ENCODE measurements at regions not wholly inside any gene's neighbourhood (a gene's known extent, or its start where the extent isn't known, plus 50 kb on each side); places are given as distances from the start of the nearest gene placed in this dataset.

DNA sequence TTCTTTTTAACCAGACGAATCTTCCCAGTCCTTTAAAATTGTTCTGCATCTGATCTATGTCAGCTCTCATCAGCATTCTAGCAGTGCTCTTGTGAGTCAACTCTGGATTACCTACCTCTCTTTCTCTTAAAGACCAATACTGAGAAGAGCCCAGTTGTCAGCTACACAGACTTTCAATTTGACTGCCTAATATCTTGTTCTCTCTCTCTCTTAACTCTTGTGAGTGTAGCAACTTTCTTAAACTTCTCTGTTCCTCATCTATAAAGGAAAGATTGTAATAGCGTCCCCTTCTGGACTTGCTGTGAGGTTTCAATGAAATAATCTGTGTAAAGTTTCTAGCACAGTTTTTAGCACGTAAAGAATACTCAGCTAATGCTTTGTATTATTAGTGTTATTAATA lies 499.3 kb upstream of the ADAMTS5 start:
- Histone ChIP-seq H3K36me3 (no peaks in the 10 kb centered on the region), H3K4me3 (no peak overlapping the region), H3K27me3 (no peaks in the 10 kb centered on the region), H3K4me1 (ENCODE audit: insufficient read depth) (no peaks in the 10 kb centered on the region), H3K27ac (no peak overlapping the region), H3K9me3 (no peaks in the 10 kb centered on the region)
- TF ChIP-seq POLR2A (IDR thresholded peaks at IDR 0.05) = no peak
- intact Hi-C loops (cut with DNase I) = no loop called here
- 72 to 83% (median 82%) methylated on average over 3 of the region's 3 CpGs for WGBS, 3 donors
- no peak for DNase-seq

- no peaks in the 10 kb centered on the region for H3K27me3 ChIP-seq
- no peaks in the 10 kb centered on the region for H3K9me3 ChIP-seq
- TF ChIP-seq EP300 (IDR thresholded peaks at IDR 0.05) (no peak), POLR2A (IDR thresholded peaks at IDR 0.05) (no peak)
- TF ChIP-seq, protein P1, sequence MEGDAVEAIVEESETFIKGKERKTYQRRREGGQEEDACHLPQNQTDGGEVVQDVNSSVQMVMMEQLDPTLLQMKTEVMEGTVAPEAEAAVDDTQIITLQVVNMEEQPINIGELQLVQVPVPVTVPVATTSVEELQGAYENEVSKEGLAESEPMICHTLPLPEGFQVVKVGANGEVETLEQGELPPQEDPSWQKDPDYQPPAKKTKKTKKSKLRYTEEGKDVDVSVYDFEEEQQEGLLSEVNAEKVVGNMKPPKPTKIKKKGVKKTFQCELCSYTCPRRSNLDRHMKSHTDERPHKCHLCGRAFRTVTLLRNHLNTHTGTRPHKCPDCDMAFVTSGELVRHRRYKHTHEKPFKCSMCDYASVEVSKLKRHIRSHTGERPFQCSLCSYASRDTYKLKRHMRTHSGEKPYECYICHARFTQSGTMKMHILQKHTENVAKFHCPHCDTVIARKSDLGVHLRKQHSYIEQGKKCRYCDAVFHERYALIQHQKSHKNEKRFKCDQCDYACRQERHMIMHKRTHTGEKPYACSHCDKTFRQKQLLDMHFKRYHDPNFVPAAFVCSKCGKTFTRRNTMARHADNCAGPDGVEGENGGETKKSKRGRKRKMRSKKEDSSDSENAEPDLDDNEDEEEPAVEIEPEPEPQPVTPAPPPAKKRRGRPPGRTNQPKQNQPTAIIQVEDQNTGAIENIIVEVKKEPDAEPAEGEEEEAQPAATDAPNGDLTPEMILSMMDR (IDR thresholded peaks at IDR 0.05) = no peak
- no peak overlapping the region for H3K27ac ChIP-seq
- WGBS, 3 donors = 95 to 96% (median 96%) methylated on average over 1 of the region's 1 CpG
- intact Hi-C loops (cut with DNase I) = no loop called here
- H3K4me1 ChIP-seq (ENCODE audit: insufficient read depth) = no peaks in the 10 kb centered on the region
- H3K36me3 ChIP-seq = no peaks in the 10 kb centered on the region
- H3K4me3 ChIP-seq = no peak overlapping the region
- no peak for DNase-seq
These were observed 497.8 kb upstream of the ADAMTS5 start for GRCh38 chr21:27464648-27465047.

- TF ChIP-seq EP300 (IDR thresholded peaks at IDR 0.05) (no peak), POLR2A (IDR thresholded peaks at IDR 0.05) (no peak)
- TF ChIP-seq, protein P1 (IDR thresholded peaks at IDR 0.05) = no peak
- Histone ChIP-seq H3K27ac (no peak overlapping the region), H3K9me3 (no peaks in the 10 kb centered on the region), H3K27me3 (no peaks in the 10 kb centered on the region), H3K36me3 (no peaks in the 10 kb centered on the region), H3K4me1 (ENCODE audit: insufficient read depth) (no peaks in the 10 kb centered on the region), H3K4me3 (no peak overlapping the region)
- DNase-seq = no peak
- 71 to 79% (median 74%) methylated on average over 2 of the region's 2 CpGs for WGBS, 3 donors
- intact Hi-C loops (cut with DNase I) = no loop called here
These were observed 495.8 kb upstream of the ADAMTS5 start for GRCh38 chr21:27462726-27463125.

DNA sequence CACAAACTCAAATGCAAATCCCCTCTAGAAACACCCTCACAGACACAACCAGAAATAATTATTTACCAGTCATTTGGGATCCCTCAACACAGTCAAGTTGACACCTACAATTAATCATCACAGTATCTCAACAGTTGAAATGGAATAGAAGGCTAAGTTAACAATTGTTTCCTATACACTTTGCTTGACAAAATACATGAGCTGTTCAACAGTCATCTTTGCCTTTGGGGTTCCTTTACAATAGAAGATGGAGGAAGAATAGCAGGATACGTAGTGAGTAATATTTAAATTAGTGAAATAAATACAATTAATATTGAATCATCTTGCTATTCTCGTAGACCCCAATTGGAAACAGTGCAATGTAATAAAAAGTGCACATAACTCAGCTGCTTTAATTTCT lies 487.3 kb upstream of the ADAMTS5 start:
- intact Hi-C loops (cut with DNase I) = no loop called here
- Histone ChIP-seq H3K27ac (no peak overlapping the region), H3K9me3 (no peaks in the 10 kb centered on the region), H3K4me1 (ENCODE audit: insufficient read depth) (no peaks in the 10 kb centered on the region), H3K4me3 (no peak overlapping the region), H3K36me3 (no peaks in the 10 kb centered on the region), H3K27me3 (no peaks in the 10 kb centered on the region)
- no peak for DNase-seq
- WGBS, 3 donors = 92 to 97% (median 94%) methylated on average over 2 of the region's 2 CpGs
- TF ChIP-seq, protein P1 (IDR thresholded peaks at IDR 0.05) = no peak
- TF ChIP-seq POLR2A (IDR thresholded peaks at IDR 0.05) (no peak), EP300 (IDR thresholded peaks at IDR 0.05) (no peak)

GRCh38 chr21:27451116-27451515 lies 484.2 kb upstream of the ADAMTS5 start:
- TF ChIP-seq, protein P1 (IDR thresholded peaks at IDR 0.05) = no peak
- TF ChIP-seq EP300 (IDR thresholded peaks at IDR 0.05) (no peak), POLR2A (IDR thresholded peaks at IDR 0.05) (no peak)
- intact Hi-C loops (cut with DNase I) = no loop called here
- H3K4me3 ChIP-seq = no peak overlapping the region

More at GRCh38 chr21:27451116-27451515, 484.2 kb upstream of the ADAMTS5 start:
- Histone ChIP-seq H3K27me3 (no peaks in the 10 kb centered on the region), H3K9me3 (no peaks in the 10 kb centered on the region), H3K27ac (no peak overlapping the region), H3K36me3 (no peaks in the 10 kb centered on the region), H3K4me1 (ENCODE audit: insufficient read depth) (no peaks in the 10 kb centered on the region)
- WGBS, 3 donors = 94 to 99% (median 95%) methylated on average over 3 of the region's 3 CpGs
- DNase-seq = no peak
